ENCODE measurements at regions not wholly inside any gene's neighbourhood (a gene's known extent, or its start where the extent isn't known, plus 50 kb on each side); places are given as distances from the start of the nearest gene placed in this dataset.

DNA sequence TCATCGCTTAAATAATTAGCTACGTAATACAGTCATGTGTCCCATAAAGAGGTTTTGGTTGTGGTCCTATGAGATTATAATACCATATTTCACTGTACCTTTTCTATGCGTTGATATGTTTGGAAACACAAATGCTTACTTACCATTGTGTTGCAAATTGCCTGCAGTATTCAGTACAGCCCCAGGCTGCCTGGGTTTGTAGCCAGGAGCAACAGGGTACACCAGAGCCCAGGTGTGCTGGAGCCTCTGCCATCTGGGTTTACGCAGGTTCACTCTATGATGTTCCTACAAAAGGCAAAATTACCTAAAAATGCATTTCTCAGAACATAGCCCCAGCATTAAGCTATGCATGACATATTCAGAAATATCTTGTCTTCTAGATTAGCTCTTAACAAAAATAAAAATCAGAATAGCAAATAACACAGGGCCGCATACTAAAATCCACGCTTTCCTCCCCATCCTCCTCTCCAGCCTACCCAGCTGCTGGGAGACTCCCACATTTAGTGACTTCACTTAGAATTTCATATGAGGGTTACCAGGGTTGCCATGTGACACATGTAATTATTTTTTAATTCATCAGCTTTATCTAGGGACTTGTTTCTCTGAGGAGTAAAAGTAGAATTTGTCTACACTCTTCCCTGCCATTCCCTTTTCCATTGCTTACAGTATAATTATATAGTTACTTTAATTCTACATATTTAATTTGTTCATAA lies 559.0 kb upstream of the ADARB2 start:
- no peak for TF ChIP-seq EZH2phosphoT487 (conservative IDR thresholded peaks at IDR 0.05; ENCODE audit: low read length)
- TF ChIP-seq CTCF (IDR thresholded peaks at IDR 0.05; ENCODE audit: insufficient read depth, low read length, poor library complexity, severe bottlenecking), result no peak

Measured in SU-DHL-6 (cell line).